Tibial artery (tissue), 4 donors: ENCODE measurements at regions not wholly inside any gene's neighbourhood (a gene's known extent, or its start where the extent isn't known, plus 50 kb on each side); places are given as distances from the start of the nearest gene placed in this dataset.

Source experiments
- DNase-seq, 2 donors: peaks; one replicate each; pipeline ENCODE4 v3.0.0-alpha.2; 2019
- H3K27ac ChIP-seq, 2 donors: fragments of 200-600 bp; sonication (generic) in 1 of 2; 1 replicate in 1 of 2; 2 replicates in 1 of 2; pipeline ENCODE4 v1.5.1; 2018 to 2019; ENCODE audit warnings: mild to moderate bottlenecking in 1 of 2
- H3K27me3 ChIP-seq, 2 donors: fragments of 200-600 bp; sonication (generic) in 1 of 2; one replicate each; pipeline versions ENCODE4 v1.5.1 to v1.6.0; 2016 to 2019
- H3K36me3 ChIP-seq, 3 donors: fragments of 200-600 bp; sonication (generic) in 2 of 3; one replicate each; pipeline ENCODE4 v1.5.1; 2016 to 2019; ENCODE audit warnings: mild to moderate bottlenecking in 2 of 3
- H3K4me1 ChIP-seq, 4 donors: fragments of 200-600 bp; sonication (generic) in 2 of 4; 1 replicate in 3 of 4; 2 replicates in 1 of 4; pipeline ENCODE4 v1.5.1; 2016 to 2019
- H3K4me3 ChIP-seq, 2 donors: fragments of 200-600 bp; sonication (generic) in 1 of 2; 1 replicate in 1 of 2; 2 replicates in 1 of 2; pipeline ENCODE4 v1.5.1; 2018 to 2019; ENCODE audit warnings: mild to moderate bottlenecking in 2 of 2
- H3K9me3 ChIP-seq, 3 donors: fragments of 200-600 bp; sonication (generic) in 1 of 3; one replicate each; pipeline ENCODE4 v1.5.1; 2016 to 2019
- intact Hi-C: fragments of 100-400 bp; cut with DNase I; formaldehyde crosslinking; loops from one replicate; pipeline ENCODE4 v1.15.0; 2023; ENCODE audit warnings: low total_unique reads
- TF ChIP-seq, protein P1 (sequence below), 2 experiments: fragments of 200-600 bp in 1 of 2; fragments of 450-650 bp in 1 of 2; IDR thresholded peaks; one replicate each; pipeline ENCODE4 v1.5.1; 2017 to 2019; ENCODE audit warnings: antibody characterized with exemption in 2 of 2, mild to moderate bottlenecking in 1 of 2, moderate library complexity in 1 of 2

DNA sequence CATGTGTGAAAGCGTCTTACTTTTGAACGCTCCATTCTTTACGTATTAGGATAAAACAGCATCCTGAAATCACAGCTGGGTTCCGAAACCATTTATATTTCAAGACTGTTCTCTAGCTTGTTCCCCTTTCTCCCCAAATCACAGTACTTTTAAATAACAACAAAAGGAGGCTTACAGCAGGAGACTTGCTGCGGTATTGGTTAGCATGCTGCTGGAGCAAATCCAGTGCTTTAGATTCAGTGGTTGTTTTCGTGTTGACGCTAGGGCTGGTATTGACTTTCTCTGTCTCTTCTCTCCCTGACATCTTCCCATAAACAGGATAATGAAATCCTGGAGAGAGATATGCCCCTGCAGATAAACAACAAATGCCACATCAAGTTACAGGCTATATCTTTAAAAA lies 103.1 kb downstream of the ZNF608 start:
- Histone ChIP-seq H3K4me3 (no peak overlapping the region), H3K36me3 (peaks cover 0 to 14% (median 0%) of the 10 kb centered on the region in 3 donors), H3K4me1 (no peaks in the 10 kb centered on the region), H3K27me3 (no peaks in the 10 kb centered on the region), H3K9me3 (no peaks in the 10 kb centered on the region), H3K27ac (no peak overlapping the region)
- TF ChIP-seq, protein P1, sequence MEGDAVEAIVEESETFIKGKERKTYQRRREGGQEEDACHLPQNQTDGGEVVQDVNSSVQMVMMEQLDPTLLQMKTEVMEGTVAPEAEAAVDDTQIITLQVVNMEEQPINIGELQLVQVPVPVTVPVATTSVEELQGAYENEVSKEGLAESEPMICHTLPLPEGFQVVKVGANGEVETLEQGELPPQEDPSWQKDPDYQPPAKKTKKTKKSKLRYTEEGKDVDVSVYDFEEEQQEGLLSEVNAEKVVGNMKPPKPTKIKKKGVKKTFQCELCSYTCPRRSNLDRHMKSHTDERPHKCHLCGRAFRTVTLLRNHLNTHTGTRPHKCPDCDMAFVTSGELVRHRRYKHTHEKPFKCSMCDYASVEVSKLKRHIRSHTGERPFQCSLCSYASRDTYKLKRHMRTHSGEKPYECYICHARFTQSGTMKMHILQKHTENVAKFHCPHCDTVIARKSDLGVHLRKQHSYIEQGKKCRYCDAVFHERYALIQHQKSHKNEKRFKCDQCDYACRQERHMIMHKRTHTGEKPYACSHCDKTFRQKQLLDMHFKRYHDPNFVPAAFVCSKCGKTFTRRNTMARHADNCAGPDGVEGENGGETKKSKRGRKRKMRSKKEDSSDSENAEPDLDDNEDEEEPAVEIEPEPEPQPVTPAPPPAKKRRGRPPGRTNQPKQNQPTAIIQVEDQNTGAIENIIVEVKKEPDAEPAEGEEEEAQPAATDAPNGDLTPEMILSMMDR (IDR thresholded peaks at IDR 0.05): no peak
- intact Hi-C loops: no loop called here
- no peak for DNase-seq

DNA sequence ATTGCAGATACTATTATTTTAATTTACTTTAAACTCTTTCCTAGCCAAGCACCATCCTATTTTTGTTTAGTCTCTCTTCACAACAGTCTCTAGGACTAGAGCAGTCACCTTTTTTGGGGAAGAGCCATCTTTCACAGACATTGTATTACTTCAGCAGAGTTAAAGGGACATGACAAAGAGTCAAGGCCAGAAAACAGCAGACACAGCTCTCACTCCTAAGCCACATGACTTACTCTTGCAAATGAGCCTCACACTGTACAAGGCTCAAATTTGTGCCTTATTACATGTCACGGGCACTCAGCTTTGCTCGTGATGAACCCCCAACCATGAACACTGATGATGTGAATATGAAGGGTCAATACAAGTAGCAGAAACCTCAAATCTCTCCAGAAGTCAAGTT lies 104.3 kb downstream of the ZNF608 start:
- Histone ChIP-seq H3K27ac (no peak overlapping the region), H3K4me3 (no peak overlapping the region), H3K9me3 (no peaks in the 10 kb centered on the region), H3K36me3 (peaks cover 0 to 12% (median 0%) of the 10 kb centered on the region in 3 donors), H3K27me3 (no peaks in the 10 kb centered on the region), H3K4me1 (no peaks in the 10 kb centered on the region)
- TF ChIP-seq, protein P1 (IDR thresholded peaks at IDR 0.05): no peak
- no peak for DNase-seq
- intact Hi-C loops: no loop called here

DNA sequence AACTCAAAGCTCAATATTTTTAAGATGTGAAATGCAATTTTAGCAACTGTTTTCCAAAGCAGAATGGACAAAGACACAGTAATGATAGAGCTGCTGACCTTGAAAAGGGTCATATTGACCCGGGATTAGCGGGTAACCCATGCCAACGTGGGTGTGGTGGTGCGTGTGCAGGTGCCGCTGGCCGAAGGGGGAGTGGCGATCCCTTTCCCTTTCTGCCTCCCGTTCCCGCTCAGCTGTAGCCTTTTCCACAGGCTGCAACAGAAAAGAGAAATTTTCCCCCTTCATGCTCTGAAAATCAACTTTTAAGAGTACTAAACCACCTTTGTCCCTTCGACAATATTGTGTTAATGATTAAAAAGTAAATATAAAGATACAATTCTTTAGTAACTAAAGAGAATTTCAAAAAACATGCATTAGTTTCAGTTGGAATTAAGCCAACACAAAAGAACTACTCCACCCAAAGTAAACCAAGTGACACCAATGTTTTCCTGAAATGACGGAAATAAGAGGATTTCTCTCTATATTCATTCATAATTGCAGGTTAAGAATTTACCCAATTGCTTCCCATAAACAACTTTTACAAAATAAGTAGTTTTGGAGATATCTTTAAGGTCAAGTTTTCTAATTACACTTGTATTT lies 105.2 kb downstream of the ZNF608 start:
- DNase-seq: no peak
- H3K27ac ChIP-seq: no peak overlapping the region
- intact Hi-C loops: no loop called here

DNA sequence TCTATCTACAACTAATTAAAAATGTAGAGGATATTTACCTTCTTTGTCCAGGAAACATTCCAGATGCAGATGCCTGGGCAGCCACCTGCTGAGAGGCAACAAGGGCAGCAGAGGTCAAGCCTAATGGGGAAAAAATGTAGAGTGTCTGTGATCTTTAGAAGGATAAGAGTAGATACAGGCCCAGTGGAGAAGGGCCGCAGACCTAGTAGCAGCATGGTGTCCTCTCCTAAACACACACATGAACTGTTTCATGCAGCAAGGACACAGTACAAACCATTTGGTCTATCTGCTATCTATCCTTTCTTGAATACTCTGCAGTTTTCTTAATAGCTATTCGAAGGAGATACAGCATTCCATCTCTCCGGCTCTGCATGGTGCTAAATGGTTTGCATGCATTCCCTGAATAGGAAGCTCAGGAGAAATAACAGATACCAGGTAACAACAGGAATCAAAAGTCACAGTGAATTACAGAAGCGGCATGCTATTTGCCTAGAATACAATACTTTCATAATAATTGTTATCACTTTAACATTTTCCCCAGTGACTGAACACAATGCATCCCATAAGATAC lies 107.3 kb downstream of the ZNF608 start:
- Histone ChIP-seq H3K4me1 (no peaks in the 10 kb centered on the region), H3K4me3 (no peak overlapping the region), H3K27me3 (no peaks in the 10 kb centered on the region), H3K9me3 (no peaks in the 10 kb centered on the region), H3K36me3 (peaks cover 0 to 12% (median 0%) of the 10 kb centered on the region in 3 donors), H3K27ac (no peak overlapping the region)
- TF ChIP-seq, protein P1 (IDR thresholded peaks at IDR 0.05): no peak
- intact Hi-C loops: no loop called here
- no peak for DNase-seq

More for the DNA sequence above, 105.2 kb downstream of the ZNF608 start:
- Histone ChIP-seq H3K4me3 (no peak overlapping the region), H3K36me3 (peaks cover 0 to 12% (median 0%) of the 10 kb centered on the region in 3 donors), H3K27me3 (no peaks in the 10 kb centered on the region), H3K9me3 (no peaks in the 10 kb centered on the region), H3K4me1 (no peaks in the 10 kb centered on the region)
- TF ChIP-seq, protein P1 (IDR thresholded peaks at IDR 0.05): no peak

DNA sequence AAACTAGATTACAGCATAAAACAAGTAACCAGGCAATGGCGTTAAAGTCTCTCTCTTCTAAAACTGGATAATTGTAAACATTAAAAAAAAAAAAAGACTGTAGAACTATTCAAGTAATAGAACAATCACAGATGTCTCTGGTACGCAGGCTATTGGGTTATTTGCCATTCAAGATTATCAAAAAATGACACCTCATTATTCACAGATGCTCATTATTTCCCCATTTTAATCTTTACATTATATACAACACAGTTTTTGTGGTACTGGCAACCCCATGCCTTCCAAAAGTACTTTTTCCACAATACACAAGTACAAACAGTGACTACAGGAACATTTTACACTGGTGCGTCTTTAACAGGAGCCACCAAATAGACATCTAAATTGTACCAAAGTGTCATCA lies 109.4 kb downstream of the ZNF608 start:
- no peak for DNase-seq
- Histone ChIP-seq H3K9me3 (no peaks in the 10 kb centered on the region), H3K36me3 (peaks cover 0 to 12% (median 0%) of the 10 kb centered on the region in 3 donors), H3K4me3 (no peak overlapping the region), H3K27ac (no peak overlapping the region), H3K27me3 (no peaks in the 10 kb centered on the region), H3K4me1 (no peaks in the 10 kb centered on the region)
- TF ChIP-seq, protein P1 (IDR thresholded peaks at IDR 0.05): no peak
- intact Hi-C loops: no loop called here
